ENCODE measurements at regions not wholly inside any gene's neighbourhood (a gene's known extent, or its start where the extent isn't known, plus 50 kb on each side); places are given as distances from the start of the nearest gene placed in this dataset.

- no peak for DNase-seq
- Histone ChIP-seq H3K4me3 (no peak overlapping the region), H3K27me3 (no peaks in the 10 kb centered on the region), H3K9me3 (no peaks in the 10 kb centered on the region), H3K36me3 (no peaks in the 10 kb centered on the region)
Measured at GRCh38 chr14:27067961-27068360, 470.1 kb upstream of the NOVA1 start.

GRCh38 chr14:27072589-27072988, 474.8 kb upstream of the NOVA1 start:
- Histone ChIP-seq H3K36me3 (no peaks in the 10 kb centered on the region), H3K27me3 (no peaks in the 10 kb centered on the region), H3K4me3 (no peak overlapping the region), H3K9me3 (no peaks in the 10 kb centered on the region)
- DNase-seq = no peak

DNA sequence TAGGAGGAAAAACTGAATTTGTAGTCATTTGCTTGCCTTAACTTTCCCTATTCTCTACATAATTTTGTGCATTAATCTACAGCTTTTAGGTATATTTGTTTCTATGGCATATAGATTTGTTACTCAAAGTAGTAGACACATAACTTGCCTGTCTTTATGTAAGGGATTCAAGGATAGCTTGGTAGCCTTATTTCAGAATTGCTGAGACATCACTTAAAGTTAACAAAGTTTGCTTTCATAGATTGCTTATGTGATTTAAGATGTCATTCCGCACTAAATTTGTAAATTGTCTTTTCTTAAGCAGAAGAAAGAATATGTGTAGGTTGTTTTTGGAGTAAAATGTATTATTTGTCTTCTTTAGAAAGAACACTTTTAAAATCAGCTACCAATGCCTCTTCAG, 477.7 kb upstream of the NOVA1 start:
- H3K4me3 ChIP-seq = no peak overlapping the region
- H3K27me3 ChIP-seq = no peaks in the 10 kb centered on the region
- H3K9me3 ChIP-seq = no peaks in the 10 kb centered on the region
- no peak for DNase-seq
- no peaks in the 10 kb centered on the region for H3K36me3 ChIP-seq

GRCh38 chr14:27077214-27077613, 479.4 kb upstream of the NOVA1 start:
- H3K4me3 ChIP-seq = no peak overlapping the region
- H3K27me3 ChIP-seq = no peaks in the 10 kb centered on the region
- H3K36me3 ChIP-seq = no peaks in the 10 kb centered on the region
- DNase-seq = no peak
- H3K9me3 ChIP-seq = no peaks in the 10 kb centered on the region

GRCh38 chr14:27077710-27078109, 479.9 kb upstream of the NOVA1 start:
- Histone ChIP-seq H3K27me3 (no peaks in the 10 kb centered on the region), H3K9me3 (no peaks in the 10 kb centered on the region), H3K4me3 (no peak overlapping the region), H3K36me3 (no peaks in the 10 kb centered on the region)
- no peak for DNase-seq

GRCh38 chr14:27078191-27078590, 480.4 kb upstream of the NOVA1 start:
- H3K36me3 ChIP-seq = no peaks in the 10 kb centered on the region
- no peaks in the 10 kb centered on the region for H3K27me3 ChIP-seq
- DNase-seq = no peak
- H3K4me3 ChIP-seq = no peak overlapping the region
- H3K9me3 ChIP-seq = no peaks in the 10 kb centered on the region

- Histone ChIP-seq H3K4me3 (no peak overlapping the region), H3K36me3 (no peaks in the 10 kb centered on the region), H3K27me3 (no peaks in the 10 kb centered on the region), H3K9me3 (no peaks in the 10 kb centered on the region)
- DNase-seq = no peak
Measured at GRCh38 chr14:27079716-27080115, 481.9 kb upstream of the NOVA1 start.

GRCh38 chr14:27085500-27085899, 487.7 kb upstream of the NOVA1 start:
- Histone ChIP-seq H3K36me3 (no peaks in the 10 kb centered on the region), H3K9me3 (no peaks in the 10 kb centered on the region), H3K27me3 (no peaks in the 10 kb centered on the region), H3K4me3 (no peak overlapping the region)
- DNase-seq = no peak

DNA sequence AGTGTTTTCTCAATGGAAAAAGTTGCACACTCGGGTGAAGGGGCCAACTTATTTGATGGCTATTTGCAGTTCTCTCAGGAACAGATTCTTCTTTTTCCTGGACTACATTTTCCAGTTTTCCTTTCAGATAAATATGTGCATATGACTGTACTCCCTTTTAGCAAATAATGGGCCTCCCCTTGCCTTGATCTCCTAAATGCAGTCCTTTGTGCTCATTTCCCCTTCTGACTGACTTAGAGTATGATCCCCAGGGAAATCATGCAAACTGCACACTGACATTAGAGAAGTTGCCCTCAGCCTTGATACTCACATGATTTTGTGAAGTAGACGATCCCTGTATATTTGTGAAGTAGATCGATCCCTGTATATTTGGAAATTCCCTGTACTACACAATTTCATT, 492.9 kb upstream of the NOVA1 start:
- Histone ChIP-seq H3K4me3 (no peak overlapping the region), H3K36me3 (no peaks in the 10 kb centered on the region), H3K9me3 (no peaks in the 10 kb centered on the region), H3K27me3 (no peaks in the 10 kb centered on the region)
- no peak for DNase-seq

DNA sequence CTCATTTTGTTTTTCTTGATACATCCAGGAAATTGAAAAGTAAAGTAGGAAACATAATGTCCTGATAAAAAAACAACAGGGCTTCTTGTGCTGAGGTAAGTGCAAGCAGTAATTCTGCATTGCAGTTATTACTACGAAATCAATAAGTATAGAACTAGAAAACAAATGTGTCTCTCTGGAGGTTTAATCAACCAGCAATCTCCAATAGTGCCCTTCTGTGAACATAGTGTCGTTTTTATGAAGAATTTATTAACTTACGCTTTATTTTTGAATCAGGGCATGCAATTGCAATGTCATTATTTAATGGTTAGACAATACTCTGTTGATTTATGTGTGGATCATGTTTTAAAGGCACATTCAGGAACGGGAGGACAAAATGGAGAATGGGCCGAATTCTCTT, 494.1 kb upstream of the NOVA1 start:
- H3K27me3 ChIP-seq = no peaks in the 10 kb centered on the region
- H3K4me3 ChIP-seq = no peak overlapping the region
- H3K9me3 ChIP-seq = no peaks in the 10 kb centered on the region
- no peaks in the 10 kb centered on the region for H3K36me3 ChIP-seq
- no peak for DNase-seq

- Histone ChIP-seq H3K9me3 (no peaks in the 10 kb centered on the region), H3K4me3 (no peak overlapping the region), H3K27me3 (no peaks in the 10 kb centered on the region), H3K36me3 (no peaks in the 10 kb centered on the region)
- DNase-seq = no peak
Measured at GRCh38 chr14:27096091-27096490, 498.3 kb upstream of the NOVA1 start.

- Histone ChIP-seq H3K27me3 (no peaks in the 10 kb centered on the region), H3K9me3 (no peaks in the 10 kb centered on the region), H3K4me3 (no peak overlapping the region), H3K36me3 (no peaks in the 10 kb centered on the region)
- no peak for DNase-seq
Measured at GRCh38 chr14:27098451-27098850, 500.6 kb upstream of the NOVA1 start.

DNA sequence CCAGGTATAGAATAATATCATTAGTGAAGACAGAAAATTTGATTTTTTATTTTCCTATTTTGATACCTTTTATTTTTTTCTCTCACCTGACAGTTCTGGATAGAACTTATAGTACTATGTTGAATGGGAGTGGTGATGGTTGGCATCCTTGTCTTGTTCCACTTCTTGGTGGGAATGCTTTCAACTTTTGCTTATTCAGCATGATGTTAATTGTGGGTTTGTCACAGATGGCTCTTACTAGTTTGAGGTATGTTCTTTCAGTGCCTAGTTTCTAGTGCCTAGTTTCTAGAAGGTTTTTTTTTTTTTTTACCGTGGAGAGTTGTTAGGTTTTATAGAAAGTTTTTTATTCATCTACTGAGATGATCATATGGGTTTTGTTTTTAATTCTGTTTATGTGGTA, 516.3 kb upstream of the NOVA1 start:
- H3K36me3 ChIP-seq = no peaks in the 10 kb centered on the region
- H3K4me3 ChIP-seq = no peak overlapping the region
- no peaks in the 10 kb centered on the region for H3K27me3 ChIP-seq
- no peaks in the 10 kb centered on the region for H3K9me3 ChIP-seq
- no peak for DNase-seq

- no peak for DNase-seq
- Histone ChIP-seq H3K9me3 (no peaks in the 10 kb centered on the region), H3K36me3 (no peaks in the 10 kb centered on the region), H3K4me3 (no peak overlapping the region), H3K27me3 (no peaks in the 10 kb centered on the region)
Measured at GRCh38 chr14:27123162-27123561, 525.3 kb upstream of the NOVA1 start.

GRCh38 chr14:27127838-27128237, 530.0 kb upstream of the NOVA1 start:
- Histone ChIP-seq H3K4me3 (no peak overlapping the region), H3K27me3 (no peaks in the 10 kb centered on the region), H3K36me3 (no peaks in the 10 kb centered on the region), H3K9me3 (no peaks in the 10 kb centered on the region)
- DNase-seq = no peak

DNA sequence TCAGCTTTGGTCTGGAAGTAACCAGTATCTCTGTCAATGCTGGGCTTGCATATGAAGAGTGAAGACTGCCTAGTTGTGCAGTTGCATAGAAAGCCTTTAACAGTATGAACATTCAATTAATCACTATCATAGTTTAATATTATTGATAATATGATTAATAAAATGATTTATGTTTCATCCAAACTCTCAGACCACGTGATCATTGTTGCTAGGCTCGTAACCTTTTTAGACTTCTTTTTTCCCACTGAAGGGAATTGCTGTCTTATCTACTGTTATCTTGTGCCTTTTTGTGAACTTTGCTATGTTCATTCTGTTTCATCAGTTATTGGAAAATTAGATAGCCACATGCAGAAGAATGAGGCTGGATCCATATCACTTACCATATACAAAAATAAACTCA, 536.4 kb upstream of the NOVA1 start:
- H3K36me3 ChIP-seq = no peaks in the 10 kb centered on the region
- H3K9me3 ChIP-seq = no peaks in the 10 kb centered on the region
- H3K4me3 ChIP-seq = no peak overlapping the region
- no peaks in the 10 kb centered on the region for H3K27me3 ChIP-seq
- no peak for DNase-seq

DNA sequence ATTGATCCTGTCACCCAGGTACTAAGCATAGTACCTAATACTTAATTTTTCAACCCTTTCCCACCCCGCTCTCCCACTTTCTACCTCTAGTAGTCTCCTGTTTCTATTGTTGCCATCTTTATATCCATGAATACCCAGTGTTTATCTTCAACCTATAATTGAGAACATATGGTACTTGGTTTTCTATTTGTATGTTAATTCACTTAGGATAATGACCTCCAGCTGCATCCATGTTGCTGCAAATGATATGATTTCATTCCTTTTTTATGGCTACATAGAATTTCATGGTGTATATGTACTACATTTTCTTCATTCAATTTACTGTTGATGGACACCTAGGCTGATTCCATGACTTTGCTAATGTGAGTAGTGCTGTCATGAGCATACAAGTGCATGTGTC, 547.3 kb upstream of the NOVA1 start:
- DNase-seq = no peak
- Histone ChIP-seq H3K9me3 (no peaks in the 10 kb centered on the region), H3K4me3 (no peak overlapping the region), H3K36me3 (no peaks in the 10 kb centered on the region), H3K27me3 (no peaks in the 10 kb centered on the region)

GRCh38 chr14:27148143-27148542, 550.3 kb upstream of the NOVA1 start:
- DNase-seq = no peak
- Histone ChIP-seq H3K9me3 (no peaks in the 10 kb centered on the region), H3K36me3 (no peaks in the 10 kb centered on the region), H3K27me3 (no peaks in the 10 kb centered on the region), H3K4me3 (no peak overlapping the region)

GRCh38 chr14:27164139-27164538, 566.3 kb upstream of the NOVA1 start:
- Histone ChIP-seq H3K4me3 (no peak overlapping the region), H3K27me3 (no peaks in the 10 kb centered on the region), H3K9me3 (no peaks in the 10 kb centered on the region), H3K36me3 (no peaks in the 10 kb centered on the region)
- DNase-seq = no peak

Measured in MG63 (cell line).